Stimulated activated effector memory CD8-positive, alpha-beta T cell treated with anti-CD3 and anti-CD28 coated beads, Interleukin-12 subunit alpha, Interleukin-12 subunit beta, amount 100 ng/mL, for 72 hours (primary cell): ENCODE measurements at regions not wholly inside any gene's neighbourhood (a gene's known extent, or its start where the extent isn't known, plus 50 kb on each side); places are given as distances from the start of the nearest gene placed in this dataset.

Source experiments
- ATAC-seq: fragments of 150-1000 bp; cut with Tn5 transposase; 2 replicates; pipeline ENCODE4 v1.10.0; 2021
- DNase-seq, 2 donors: peaks; one replicate each; pipeline ENCODE4 v3.0.0; 2021 to 2022; ENCODE audit warnings: low spot score in 2 of 2
- H3K27ac Mint-ChIP-seq: one replicate; pipeline ENCODE4 v1.8.0; 2022; ENCODE audit warnings: mild to moderate bottlenecking, mixed read lengths
- H3K36me3 Mint-ChIP-seq: one replicate; pipeline ENCODE4 v1.8.0; 2022; ENCODE audit warnings: mild to moderate bottlenecking, mixed read lengths
- H3K4me1 Mint-ChIP-seq: one replicate; pipeline ENCODE4 v1.8.0; 2022; ENCODE audit warnings: mixed read lengths
- H3K4me3 Mint-ChIP-seq: one replicate; pipeline ENCODE4 v1.8.0; 2022; ENCODE audit warnings: mild to moderate bottlenecking, mixed read lengths
- H3K9me3 Mint-ChIP-seq: one replicate; pipeline ENCODE4 v1.8.0; 2022; ENCODE audit warnings: mixed read lengths

- no peaks in the 10 kb centered on the region for H3K4me1 Mint-ChIP-seq
- no peak overlapping the region for H3K4me3 Mint-ChIP-seq
- H3K36me3 Mint-ChIP-seq: no peaks in the 10 kb centered on the region
- ATAC-seq (no peak), DNase-seq (no peak)
- H3K9me3 Mint-ChIP-seq: peaks cover 29% of the 10 kb centered on the region
- no peak overlapping the region for H3K27ac Mint-ChIP-seq
Measured at GRCh38 chr14:82192387-82192786, 658.7 kb upstream of the SEL1L start.

GRCh38 chr14:82223276-82223675 lies 689.6 kb upstream of the SEL1L start:
- DNase-seq (no peak), ATAC-seq (no peak)
- Mint-ChIP-seq H3K9me3 (peaks cover 28% of the 10 kb centered on the region), H3K4me1 (no peaks in the 10 kb centered on the region), H3K36me3 (no peaks in the 10 kb centered on the region), H3K4me3 (no peak overlapping the region), H3K27ac (no peak overlapping the region)

DNA sequence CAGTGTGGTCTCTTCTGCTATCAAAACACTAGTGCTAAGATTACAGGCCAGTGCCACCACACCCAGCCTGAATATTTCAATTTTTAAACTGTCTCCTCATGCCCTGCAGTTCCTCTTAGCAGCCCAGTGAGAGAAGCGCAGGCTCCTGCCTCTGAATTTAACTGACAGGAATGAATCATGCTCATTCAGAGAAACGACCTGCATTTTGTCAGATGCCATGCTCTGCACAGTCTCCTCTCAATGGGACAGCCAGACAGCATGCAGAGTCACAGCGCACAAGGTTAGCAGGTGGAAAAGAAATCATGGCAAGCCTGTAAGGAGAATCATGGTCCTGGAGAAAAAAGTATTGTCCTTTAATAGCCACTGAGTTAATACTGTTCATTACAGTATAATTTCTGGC lies 691.0 kb upstream of the SEL1L start:
- Mint-ChIP-seq H3K36me3 (no peaks in the 10 kb centered on the region), H3K4me1 (no peaks in the 10 kb centered on the region), H3K4me3 (no peak overlapping the region), H3K27ac (no peak overlapping the region), H3K9me3 (peaks cover 22% of the 10 kb centered on the region)
- DNase-seq: no peak
- ATAC-seq: no peak

DNA sequence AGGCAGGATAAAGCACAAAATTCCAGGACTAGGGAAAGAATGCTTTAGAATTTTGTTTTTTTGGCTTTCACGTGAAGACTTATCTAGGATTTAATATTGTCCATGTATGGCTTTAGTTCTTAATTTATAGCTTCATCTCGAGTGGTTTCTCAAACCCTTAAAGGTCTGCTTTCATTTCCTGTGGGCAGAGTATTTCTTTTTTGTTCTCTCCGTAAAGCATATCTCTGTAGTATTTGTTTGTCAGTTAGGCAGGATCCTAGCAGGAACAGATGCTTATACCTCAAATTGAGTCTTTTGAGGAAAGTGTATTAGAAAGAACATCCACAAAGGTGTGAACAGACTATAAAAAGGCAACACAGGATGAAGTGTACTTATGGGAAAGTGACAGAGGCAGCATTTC lies 697.1 kb upstream of the SEL1L start:
- Mint-ChIP-seq H3K27ac (no peak overlapping the region), H3K4me1 (no peaks in the 10 kb centered on the region), H3K4me3 (no peak overlapping the region), H3K9me3 (peaks cover 16% of the 10 kb centered on the region), H3K36me3 (no peaks in the 10 kb centered on the region)
- ATAC-seq: no peak
- DNase-seq: no peak

DNA sequence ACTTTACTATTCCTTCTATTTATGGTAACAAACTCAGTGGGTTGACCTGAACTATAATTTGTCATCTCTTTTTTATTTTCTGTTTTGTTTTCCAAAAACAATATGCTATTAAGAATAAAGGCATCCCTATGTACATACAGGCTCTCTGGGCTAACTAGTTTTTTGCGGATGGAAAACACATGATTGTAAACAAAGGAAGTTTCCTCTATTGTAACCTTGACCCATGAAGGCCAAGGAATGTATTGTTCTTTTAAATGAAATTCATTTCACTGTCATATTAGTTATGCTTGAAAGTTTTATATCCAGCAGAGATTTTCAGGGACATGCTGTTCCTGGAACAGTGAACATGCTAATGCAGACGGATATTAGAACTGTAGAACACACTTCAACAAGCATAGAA lies 705.0 kb upstream of the SEL1L start:
- peaks cover 19% of the 10 kb centered on the region for H3K9me3 Mint-ChIP-seq
- no peak overlapping the region for H3K27ac Mint-ChIP-seq
- H3K4me1 Mint-ChIP-seq: no peaks in the 10 kb centered on the region
- no peaks in the 10 kb centered on the region for H3K36me3 Mint-ChIP-seq
- DNase-seq: no peak
- ATAC-seq: no peak
- H3K4me3 Mint-ChIP-seq: no peak overlapping the region

GRCh38 chr14:82239223-82239622 lies 705.6 kb upstream of the SEL1L start:
- no peak for ATAC-seq
- no peak for DNase-seq
- Mint-ChIP-seq H3K36me3 (no peaks in the 10 kb centered on the region), H3K4me1 (no peaks in the 10 kb centered on the region), H3K4me3 (no peak overlapping the region), H3K27ac (no peak overlapping the region), H3K9me3 (peaks cover 19% of the 10 kb centered on the region)

DNA sequence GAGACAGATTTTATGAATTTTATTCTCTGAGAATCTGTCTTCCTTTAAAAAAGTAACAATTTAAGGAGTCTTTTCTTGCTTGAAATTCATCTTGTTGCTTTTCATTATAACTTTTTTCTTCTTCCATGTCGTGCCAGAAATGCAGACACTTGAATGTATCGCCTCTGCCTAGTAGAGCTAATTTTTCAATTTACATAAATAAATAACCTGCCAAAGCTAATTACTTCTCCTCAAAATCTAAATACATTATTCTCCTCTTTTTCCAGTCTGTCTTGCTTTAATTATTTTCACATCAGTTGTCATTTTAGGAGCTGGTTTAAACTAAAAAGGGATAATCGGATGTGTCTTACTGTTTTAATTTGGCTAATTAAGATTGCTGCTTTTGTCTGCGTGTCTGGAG lies 711.1 kb upstream of the SEL1L start:
- H3K36me3 Mint-ChIP-seq: no peaks in the 10 kb centered on the region
- no peaks in the 10 kb centered on the region for H3K4me1 Mint-ChIP-seq
- no peak overlapping the region for H3K4me3 Mint-ChIP-seq
- no peak overlapping the region for H3K27ac Mint-ChIP-seq
- ATAC-seq (no peak), DNase-seq (no peak)
- peaks cover 9% of the 10 kb centered on the region for H3K9me3 Mint-ChIP-seq

GRCh38 chr14:82251494-82251893 lies 717.8 kb upstream of the SEL1L start:
- Mint-ChIP-seq H3K4me3 (no peak overlapping the region), H3K27ac (no peak overlapping the region), H3K9me3 (peaks cover 14% of the 10 kb centered on the region), H3K4me1 (no peaks in the 10 kb centered on the region), H3K36me3 (no peaks in the 10 kb centered on the region)
- no peak for ATAC-seq
- no peak for DNase-seq

GRCh38 chr14:82270286-82270685 lies 736.6 kb upstream of the SEL1L start:
- peaks cover 7% of the 10 kb centered on the region for H3K9me3 Mint-ChIP-seq
- ATAC-seq (no peak), DNase-seq (no peak)
- H3K36me3 Mint-ChIP-seq: no peaks in the 10 kb centered on the region
- H3K4me3 Mint-ChIP-seq: no peak overlapping the region
- H3K27ac Mint-ChIP-seq: no peak overlapping the region
- H3K4me1 Mint-ChIP-seq: no peaks in the 10 kb centered on the region

DNA sequence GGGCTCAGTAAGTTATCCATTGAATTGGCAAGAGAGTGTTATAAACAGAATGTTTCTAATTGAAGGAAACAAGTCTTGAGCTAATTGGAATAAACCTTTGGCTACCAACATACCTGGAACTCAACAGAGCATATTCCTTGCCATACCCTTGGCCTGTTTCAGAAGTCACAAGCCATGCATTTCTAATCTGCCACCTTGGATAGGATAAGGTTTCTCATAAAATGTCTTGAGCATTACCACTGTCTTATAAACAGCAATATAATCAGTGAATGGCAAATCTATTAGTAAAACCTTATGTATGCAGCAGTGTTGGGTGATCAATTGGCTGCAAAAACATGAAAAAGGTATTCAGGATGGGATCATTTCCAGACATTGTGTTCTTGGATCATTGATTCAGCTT lies 765.2 kb upstream of the SEL1L start:
- no peak overlapping the region for H3K27ac Mint-ChIP-seq

GRCh38 chr14:82309199-82309598 lies 775.5 kb upstream of the SEL1L start:
- no peaks in the 10 kb centered on the region for H3K4me1 Mint-ChIP-seq
- no peak overlapping the region for H3K4me3 Mint-ChIP-seq
- H3K27ac Mint-ChIP-seq: no peak overlapping the region
- ATAC-seq (no peak), DNase-seq (no peak)
- H3K36me3 Mint-ChIP-seq: no peaks in the 10 kb centered on the region
- H3K9me3 Mint-ChIP-seq: peaks cover 22% of the 10 kb centered on the region

More for the DNA sequence above, 765.2 kb upstream of the SEL1L start:
- DNase-seq (no peak), ATAC-seq (no peak)
- Mint-ChIP-seq H3K4me1 (no peaks in the 10 kb centered on the region), H3K36me3 (no peaks in the 10 kb centered on the region), H3K4me3 (no peak overlapping the region), H3K9me3 (peaks cover 26% of the 10 kb centered on the region)

DNA sequence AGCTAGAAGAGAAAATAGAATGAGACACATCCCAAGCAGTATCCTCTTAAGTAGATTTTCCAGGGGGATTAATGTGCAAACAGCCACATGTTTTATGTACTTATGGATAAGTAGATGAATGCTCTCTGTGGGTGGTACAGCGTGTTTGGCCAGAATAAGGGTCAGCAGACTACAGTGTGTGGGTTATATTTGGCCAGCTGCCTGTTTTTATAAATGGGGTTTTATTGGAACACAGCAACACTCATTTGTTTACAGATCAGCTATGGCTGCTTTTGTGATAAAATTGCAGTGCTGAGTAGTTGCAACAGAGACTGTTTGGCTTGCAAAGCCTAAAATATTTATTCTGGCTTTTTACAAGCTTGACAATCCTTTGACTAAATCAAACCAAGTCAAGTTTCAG lies 780.2 kb upstream of the SEL1L start:
- peaks cover 7% of the 10 kb centered on the region for H3K9me3 Mint-ChIP-seq
- no peaks in the 10 kb centered on the region for H3K4me1 Mint-ChIP-seq
- H3K4me3 Mint-ChIP-seq: no peak overlapping the region
- no peak for ATAC-seq
- no peak overlapping the region for H3K27ac Mint-ChIP-seq
- no peak for DNase-seq
- H3K36me3 Mint-ChIP-seq: no peaks in the 10 kb centered on the region

DNA sequence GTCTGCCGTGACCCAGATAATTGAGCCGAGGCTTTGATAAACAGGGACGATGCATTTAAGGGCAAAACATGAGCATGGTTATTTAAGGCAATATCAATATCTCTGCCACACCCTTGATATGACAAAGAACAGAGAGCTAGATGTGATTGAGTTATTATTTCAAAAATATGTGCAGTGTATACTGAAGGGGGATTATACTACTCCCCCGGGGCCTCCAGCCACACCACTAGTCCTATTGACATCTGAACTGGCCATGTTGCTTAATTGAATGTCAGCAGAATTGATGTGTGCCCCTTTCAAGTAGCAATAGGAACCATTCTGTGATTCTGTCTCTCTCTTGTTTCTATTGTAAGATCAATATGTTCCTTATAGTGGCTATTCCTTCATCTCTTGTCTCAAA lies 794.8 kb upstream of the SEL1L start:
- Mint-ChIP-seq H3K4me1 (no peaks in the 10 kb centered on the region), H3K4me3 (no peak overlapping the region), H3K9me3 (peaks cover 19% of the 10 kb centered on the region), H3K36me3 (no peaks in the 10 kb centered on the region), H3K27ac (no peak overlapping the region)
- DNase-seq: no peak
- no peak for ATAC-seq

DNA sequence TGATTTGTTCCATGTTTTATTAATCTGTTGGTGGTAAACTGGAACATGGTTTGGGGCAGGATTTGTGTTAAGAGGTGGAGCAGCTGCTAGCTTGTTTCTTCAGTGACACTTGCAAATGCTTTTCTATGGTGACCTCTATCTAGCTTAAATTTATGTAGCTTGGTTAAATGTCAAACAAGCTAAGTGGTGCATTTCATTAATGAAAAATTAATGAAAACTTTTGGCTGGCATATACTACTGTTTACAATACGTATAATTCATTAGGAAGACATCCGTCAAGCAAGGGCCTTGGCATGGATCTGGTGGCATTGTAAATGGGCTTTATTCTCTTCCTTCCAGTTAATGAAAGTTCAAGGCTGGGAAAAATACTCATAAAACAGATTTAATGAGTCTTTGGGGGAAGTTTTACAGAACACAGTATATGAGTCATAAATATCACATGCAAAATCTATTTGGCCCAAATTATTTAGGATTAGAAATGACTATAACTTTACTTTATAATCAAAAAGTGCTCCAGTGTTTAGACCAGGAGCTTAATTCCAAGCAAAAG lies 807.7 kb upstream of the SEL1L start:
- no peak for ATAC-seq
- H3K9me3 Mint-ChIP-seq: peaks cover 25% of the 10 kb centered on the region
- no peaks in the 10 kb centered on the region for H3K36me3 Mint-ChIP-seq
- DNase-seq: no peak
- H3K4me1 Mint-ChIP-seq: no peaks in the 10 kb centered on the region
- H3K27ac Mint-ChIP-seq: no peak overlapping the region
- H3K4me3 Mint-ChIP-seq: no peak overlapping the region

DNA sequence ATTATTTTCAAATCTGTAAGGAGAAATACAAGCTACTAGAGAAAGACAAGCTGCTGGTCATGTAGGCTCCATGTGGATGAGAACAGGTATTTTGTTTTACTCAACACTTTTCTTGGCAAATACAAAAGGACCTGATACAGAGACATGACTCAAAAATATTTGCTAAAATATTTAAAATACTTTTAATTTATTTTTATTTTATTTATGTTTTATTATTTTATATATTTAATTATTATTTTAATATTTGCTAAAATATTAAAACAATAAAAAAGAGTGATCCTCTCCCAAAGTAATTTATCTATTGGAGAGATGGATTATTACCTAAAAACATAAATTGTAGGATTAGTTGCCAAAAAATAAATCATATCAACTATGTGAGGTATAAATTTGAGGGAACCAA lies 808.9 kb upstream of the SEL1L start:
- ATAC-seq: no peak
- no peak for DNase-seq
- peaks cover 22% of the 10 kb centered on the region for H3K9me3 Mint-ChIP-seq
- no peaks in the 10 kb centered on the region for H3K36me3 Mint-ChIP-seq
- H3K4me1 Mint-ChIP-seq: no peaks in the 10 kb centered on the region
- H3K4me3 Mint-ChIP-seq: no peak overlapping the region
- H3K27ac Mint-ChIP-seq: no peak overlapping the region

- Mint-ChIP-seq H3K27ac (no peak overlapping the region), H3K4me3 (no peak overlapping the region), H3K9me3 (peaks cover 8% of the 10 kb centered on the region), H3K36me3 (no peaks in the 10 kb centered on the region), H3K4me1 (no peaks in the 10 kb centered on the region)
- DNase-seq (no peak), ATAC-seq (no peak)
Measured at GRCh38 chr14:82345184-82345583, 811.5 kb upstream of the SEL1L start.

DNA sequence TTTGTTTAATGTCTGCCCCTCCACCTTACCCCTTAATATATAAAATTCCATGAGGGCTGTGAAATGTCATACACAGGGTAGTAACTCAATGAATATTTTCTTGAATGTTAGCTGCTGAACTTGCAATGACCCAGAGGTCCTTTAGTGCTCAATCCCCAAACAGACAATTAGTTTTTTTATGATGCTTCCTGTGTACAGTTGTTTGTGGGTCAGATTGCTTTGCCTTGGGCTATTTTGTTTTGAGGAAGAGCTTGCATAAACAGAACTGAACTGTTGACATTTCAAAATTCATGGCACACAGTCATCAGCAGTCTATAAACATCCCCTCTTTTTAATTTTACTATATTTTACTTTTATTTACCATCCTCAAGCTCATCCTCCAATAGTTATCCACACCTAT lies 820.5 kb upstream of the SEL1L start:
- ATAC-seq: no peak
- no peak for DNase-seq
- no peaks in the 10 kb centered on the region for H3K4me1 Mint-ChIP-seq
- H3K4me3 Mint-ChIP-seq: no peak overlapping the region
- H3K36me3 Mint-ChIP-seq: no peaks in the 10 kb centered on the region
- peaks cover 22% of the 10 kb centered on the region for H3K9me3 Mint-ChIP-seq
- H3K27ac Mint-ChIP-seq: no peak overlapping the region
